Prostate gland (tissue), 2 donors: ENCODE measurements at regions not wholly inside any gene's neighbourhood (a gene's known extent, or its start where the extent isn't known, plus 50 kb on each side); places are given as distances from the start of the nearest gene placed in this dataset.

Source experiments
- CTCF ChIP-seq, 4 experiments: fragments of 200-600 bp in 2 of 4; fragments of 450-650 bp in 2 of 4; sonication (generic) in 2 of 4; IDR thresholded peaks; 1 replicate in 3 of 4; 2 replicates in 1 of 4; pipeline ENCODE4 v1.5.1; 2016 to 2019; ENCODE audit warnings: antibody characterized with exemption in 4 of 4, mild to moderate bottlenecking in 2 of 4, moderate library complexity in 2 of 4
- POLR2A ChIP-seq: fragments of 450-650 bp; IDR thresholded peaks from one replicate; pipeline ENCODE4 v1.6.1; 2016; ENCODE audit warnings: antibody characterized with exemption, mild to moderate bottlenecking

- no peak for TF ChIP-seq CTCF (IDR thresholded peaks at IDR 0.05)
- TF ChIP-seq POLR2A: no peak
These were observed 53.8 kb upstream of the SGPP1 start for GRCh38 chr14:63781686-63782085.
